IMR-90 (cell line): ENCODE measurements at regions not wholly inside any gene's neighbourhood (a gene's known extent, or its start where the extent isn't known, plus 50 kb on each side); places are given as distances from the start of the nearest gene placed in this dataset.

Source experiments
- ATAC-seq: fragments of 200-7000 bp; cut with Tn5 transposase; 2 replicates; pipeline ENCODE4 v1.9.1; 2020; ENCODE audit warnings: low read depth, mild to moderate bottlenecking, moderate library complexity
- BruUV-seq: library from RNA; stranded (reverse); fragments of 400-500 nt; replicated peaks from 2 replicates; lab custom pipeline; 2021; lab: Mats Ljungman, UMichigan
- CTCF ChIA-PET: fragments of 300-600 bp; formaldehyde crosslinking; extraction: SDS; loops from one replicate; lab custom pipeline; 2021; ENCODE audit warnings: antibody characterized with exemption; lab: Yijun Ruan, JAX
- POLR2A ChIA-PET: fragments of 300-600 bp; sonication (Branson Sonifier 250); formaldehyde crosslinking; loops from one replicate; lab custom pipeline; 2022; ENCODE audit warnings: antibody characterized with exemption; ENCODE audit not compliant: unreplicated experiment; lab: Charles Lee
- DNase-seq: peaks from one replicate; pipeline ENCODE4 v3.0.0; 2013
- H2AFZ ChIP-seq: replicated peaks from 2 replicates; pipeline ENCODE3; 2013; ENCODE audit warnings: low read length, mild to moderate bottlenecking; ENCODE audit not compliant: poor library complexity
- H2AK5ac ChIP-seq: 2 replicates; pipeline ENCODE4 v1.6.1; 2013; ENCODE audit warnings: low read depth, low read length, inconsistent platforms
- H2AK9ac ChIP-seq: replicated peaks from 2 replicates; pipeline ENCODE3; 2013; ENCODE audit warnings: mild to moderate bottlenecking, low read depth, low read length, moderate library complexity; ENCODE audit not compliant: poor library complexity
- H2BK120ac ChIP-seq: 2 replicates; pipeline ENCODE4 v1.6.1; 2013; ENCODE audit warnings: low read depth, low read length, inconsistent platforms
- H2BK15ac ChIP-seq: 3 replicates; pipeline ENCODE4 v1.6.1; 2013; ENCODE audit warnings: low read depth, low read length, inconsistent platforms
- H2BK20ac ChIP-seq: 2 replicates; pipeline ENCODE4 v1.6.1; 2013; ENCODE audit warnings: low read depth, mild to moderate bottlenecking, inconsistent platforms, low read length, moderate library complexity
- H2BK5ac ChIP-seq: 2 replicates; pipeline ENCODE4 v1.6.1; 2013; ENCODE audit warnings: mild to moderate bottlenecking, low read depth, low read length, inconsistent platforms; ENCODE audit not compliant: poor library complexity, severe bottlenecking
- H3K14ac ChIP-seq: replicated peaks from 2 replicates; pipeline ENCODE4 v1.6.1; 2013; ENCODE audit warnings: low read depth, low read length, inconsistent platforms
- H3K18ac ChIP-seq: 2 replicates; pipeline ENCODE4 v1.6.1; 2013; ENCODE audit warnings: low read depth, low read length, control low read depth
- H3K23ac ChIP-seq: 2 replicates; pipeline ENCODE4 v1.6.1; 2013; ENCODE audit warnings: low read depth, low read length, inconsistent platforms
- H3K27ac ChIP-seq: 2 replicates; pipeline ENCODE4 v1.5.1; 2013; ENCODE audit warnings: mild to moderate bottlenecking, control low read depth, low read length; ENCODE audit not compliant: insufficient read depth
- H3K27me3 ChIP-seq: 2 replicates; pipeline ENCODE4 v1.6.1; 2013; ENCODE audit warnings: low read length; ENCODE audit not compliant: control insufficient read depth, insufficient read depth
- H3K36me3 ChIP-seq: 2 replicates; pipeline ENCODE4 v1.6.1; 2013; ENCODE audit warnings: low read length, mixed read lengths; ENCODE audit not compliant: control insufficient read depth, insufficient read depth
- H3K4ac ChIP-seq: 2 replicates; pipeline ENCODE4 v1.6.1; 2013; ENCODE audit warnings: low read depth, low read length, inconsistent platforms
- H3K4me1 ChIP-seq: 2 replicates; pipeline ENCODE4 v1.6.1; 2013; ENCODE audit warnings: low read length, mixed read lengths; ENCODE audit not compliant: control insufficient read depth, insufficient read depth
- H3K4me2 ChIP-seq: 2 replicates; pipeline ENCODE4 v1.6.1; 2013; ENCODE audit warnings: low read depth, mild to moderate bottlenecking, control low read depth, low read length, moderate library complexity
- H3K4me3 ChIP-seq: 2 replicates; pipeline ENCODE4 v1.5.1; 2013; ENCODE audit warnings: low read depth, mild to moderate bottlenecking, control low read depth, low read length, moderate library complexity; ENCODE audit not compliant: insufficient read depth
- H3K56ac ChIP-seq: 2 replicates; pipeline ENCODE4 v1.6.1; 2013; ENCODE audit warnings: low read length, inconsistent platforms; ENCODE audit not compliant: insufficient read depth; ENCODE audit errors: extremely low read depth
- H3K79me1 ChIP-seq, 2 experiments: 2 replicates each; pipeline ENCODE4 v1.6.1; 2013; ENCODE audit warnings: low read length in 2 of 2, inconsistent platforms in 1 of 2, low read depth in 1 of 2
- H3K9ac ChIP-seq: 2 replicates; pipeline ENCODE4 v1.6.1; 2013; ENCODE audit warnings: low read depth, low read length, control low read depth
- H3K9me1 ChIP-seq: 2 replicates; pipeline ENCODE4 v1.6.1; 2013; ENCODE audit warnings: low read length, inconsistent platforms; ENCODE audit not compliant: insufficient read depth
- H3K9me3 ChIP-seq: 2 replicates; pipeline ENCODE4 v1.6.1; 2013; ENCODE audit warnings: low read length; ENCODE audit not compliant: control insufficient read depth, insufficient read depth
- H4K20me1 ChIP-seq: 2 replicates; pipeline ENCODE4 v1.6.1; 2013; ENCODE audit warnings: low read length, inconsistent platforms; ENCODE audit not compliant: insufficient read depth
- H4K5ac ChIP-seq: 2 replicates; pipeline ENCODE4 v1.6.1; 2013; ENCODE audit warnings: mild to moderate bottlenecking, low read depth, low read length, control low read depth
- H4K8ac ChIP-seq, 2 experiments: 2 replicates each; pipeline ENCODE4 v1.6.1; 2013; ENCODE audit warnings: low read depth in 2 of 2, low read length in 2 of 2, control low read depth in 1 of 2, inconsistent platforms in 1 of 2
- H4K91ac ChIP-seq: 2 replicates; pipeline ENCODE4 v1.6.1; 2013; ENCODE audit warnings: low read depth, low read length, inconsistent platforms; ENCODE audit not compliant: insufficient read depth
- BHLHE40 ChIP-seq: fragments of 150-350 bp; IDR thresholded peaks from 2 replicates; pipeline ENCODE4 v1.6.1; 2016; ENCODE audit warnings: mild to moderate bottlenecking, low read depth, low read length
- CEBPB ChIP-seq: IDR thresholded peaks from 2 replicates; pipeline ENCODE4 v1.6.1; 2012; ENCODE audit warnings: low read depth, low read length, improper control_type of control experiment
- MAFK ChIP-seq: IDR thresholded peaks from 2 replicates; pipeline ENCODE4 v1.6.1; 2012; ENCODE audit warnings: low read depth, low read length, improper control_type of control experiment
- MAZ ChIP-seq: IDR thresholded peaks from 2 replicates; pipeline ENCODE4 v1.6.1; 2012; ENCODE audit warnings: low read depth, mild to moderate bottlenecking, low read length, improper control_type of control experiment, moderate library complexity, borderline replicate concordance
- MXI1 ChIP-seq: IDR thresholded peaks from 2 replicates; pipeline ENCODE4 v1.6.1; 2012; ENCODE audit warnings: low read depth, mild to moderate bottlenecking, low read length, moderate library complexity, borderline replicate concordance
- NFE2L2 ChIP-seq: fragments of 150-350 bp; IDR thresholded peaks from 2 replicates; pipeline ENCODE4 v1.6.1; 2016; ENCODE audit warnings: low read depth, mild to moderate bottlenecking, low read length
- POLR2A ChIP-seq: IDR thresholded peaks from 2 replicates; pipeline ENCODE4 v1.6.1; 2012; ENCODE audit warnings: mild to moderate bottlenecking, low read depth, low read length
- RAD21 ChIP-seq: IDR thresholded peaks from 2 replicates; pipeline ENCODE4 v1.6.1; 2012; ENCODE audit warnings: low read length, improper control_type of control experiment
- RFX5 ChIP-seq: IDR thresholded peaks from 2 replicates; pipeline ENCODE4 v1.8.0; 2012; ENCODE audit warnings: low read depth, mild to moderate bottlenecking, low read length, moderate library complexity
- SMC3 ChIP-seq: fragments of 150-350 bp; IDR thresholded peaks from 2 replicates; pipeline ENCODE4 v1.6.1; 2016; ENCODE audit warnings: low read depth, mild to moderate bottlenecking, antibody characterized with exemption, low read length, moderate library complexity
- WGBS, 2 experiments: methylation state at CpG; one replicate each; pipeline versions ENCODE4 v1.1.5 to v1.1.7; 2013; ENCODE audit warnings: missing lambda C conversion rate in 2 of 2; ENCODE audit not compliant: insufficient read length in 1 of 2; ENCODE audit errors: extremely low coverage in 2 of 2; 5-methylcytosine and 5-hydroxymethylcytosine counted together
- dilution Hi-C: fragments of 300-500 bp; cut with HindIII; formaldehyde crosslinking; loops from one replicate; pipeline ENCODE4 v1.14.3; 2018; ENCODE audit warnings: low sequenced_read_pairs; ENCODE audit not compliant: unreplicated experiment
- in situ Hi-C: fragments of 300-500 bp; cut with MboI; formaldehyde crosslinking; loops from 3 replicates; pipeline ENCODE4 v1.14.3; 2019; ENCODE audit warnings: low sequenced_read_pairs, inconsistent platforms, mixed read lengths
- intact Hi-C: fragments of 100-400 bp; cut with micrococcal nuclease; formaldehyde crosslinking; loops from 2 replicates; pipeline ENCODE4 v1.10.0; 2022
- TF ChIP-seq, protein P1 (sequence below): conservative IDR thresholded peaks from 2 replicates; pipeline ENCODE4 v1.5.1; 2012; ENCODE audit warnings: mild to moderate bottlenecking, low read depth, low read length, improper control_type of control experiment

DNA sequence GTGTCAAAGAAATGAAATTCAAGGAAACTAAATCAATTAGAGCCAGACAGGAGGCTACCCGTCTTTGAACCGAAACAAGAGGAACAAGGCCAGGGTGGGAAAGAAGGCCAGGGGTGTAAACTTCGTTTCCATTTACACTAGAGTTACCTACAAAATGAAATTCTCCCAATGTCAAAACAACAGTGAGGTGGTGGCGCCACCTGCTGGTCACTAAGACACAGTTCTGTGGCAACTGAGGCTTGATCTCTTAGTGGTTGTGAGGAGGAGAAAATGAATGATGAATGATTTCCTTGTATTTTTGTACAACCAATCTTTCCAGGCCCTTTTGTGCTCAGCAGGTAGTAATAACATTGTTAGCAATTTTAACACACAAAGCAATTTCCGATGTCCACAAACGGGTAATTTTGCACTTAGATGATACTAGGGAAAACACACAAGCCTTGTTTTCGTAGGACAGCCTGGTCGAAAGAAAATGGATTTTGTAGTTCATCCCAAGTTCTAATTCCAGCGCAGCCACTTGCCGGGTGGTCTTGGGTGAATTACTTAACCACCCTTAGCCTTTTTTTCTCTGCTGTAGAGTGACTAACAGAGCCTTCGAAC, 54.8 kb upstream of the SOD1 start:
- no CpG with 5 or more reads among the region's 11 CpGs for WGBS, 2 experiments
- no TSS peak for BruUV-seq
- ATAC-seq (peak; percentile 86), DNase-seq (peak; percentile 54)
- Histone ChIP-seq H4K5ac (no peak overlapping the region), H3K4me3 (no peak overlapping the region), H3K18ac (no peak overlapping the region), H3K27me3 (no peaks in the 10 kb centered on the region; the same call in 1 of the 2 replicates), H3K4me2 (no peak overlapping the region), H3K9me3 (no peaks in the 10 kb centered on the region), H3K4me1 (no peaks in the 10 kb centered on the region), H3K56ac (no peak overlapping the region), H2BK120ac (no peak overlapping the region), H3K14ac (no peak overlapping the region), H3K36me3 (no peaks in the 10 kb centered on the region), H2AFZ (no peak overlapping the region), H3K4ac (no peak overlapping the region), H2BK5ac (no peak overlapping the region), H2BK20ac (no peak overlapping the region), H3K23ac (no peak overlapping the region), H4K20me1 (no peaks in the 10 kb centered on the region), H3K79me1 (no peaks in the 10 kb centered on the region), H3K9me1 (no peaks in the 10 kb centered on the region), H4K8ac (no peak overlapping the region), H2AK9ac (no peak overlapping the region), H3K27ac (no peak overlapping the region), H2AK5ac (no peak overlapping the region), H2BK15ac (no peak overlapping the region), H4K91ac (no peak overlapping the region), H3K9ac (no peak overlapping the region)
- in situ Hi-C loops, result loop anchor here (5.0 kb wide), 1 partner anchor 507 kb away; no protein-coding TSS in a partner anchor
- TF ChIP-seq, protein P1, sequence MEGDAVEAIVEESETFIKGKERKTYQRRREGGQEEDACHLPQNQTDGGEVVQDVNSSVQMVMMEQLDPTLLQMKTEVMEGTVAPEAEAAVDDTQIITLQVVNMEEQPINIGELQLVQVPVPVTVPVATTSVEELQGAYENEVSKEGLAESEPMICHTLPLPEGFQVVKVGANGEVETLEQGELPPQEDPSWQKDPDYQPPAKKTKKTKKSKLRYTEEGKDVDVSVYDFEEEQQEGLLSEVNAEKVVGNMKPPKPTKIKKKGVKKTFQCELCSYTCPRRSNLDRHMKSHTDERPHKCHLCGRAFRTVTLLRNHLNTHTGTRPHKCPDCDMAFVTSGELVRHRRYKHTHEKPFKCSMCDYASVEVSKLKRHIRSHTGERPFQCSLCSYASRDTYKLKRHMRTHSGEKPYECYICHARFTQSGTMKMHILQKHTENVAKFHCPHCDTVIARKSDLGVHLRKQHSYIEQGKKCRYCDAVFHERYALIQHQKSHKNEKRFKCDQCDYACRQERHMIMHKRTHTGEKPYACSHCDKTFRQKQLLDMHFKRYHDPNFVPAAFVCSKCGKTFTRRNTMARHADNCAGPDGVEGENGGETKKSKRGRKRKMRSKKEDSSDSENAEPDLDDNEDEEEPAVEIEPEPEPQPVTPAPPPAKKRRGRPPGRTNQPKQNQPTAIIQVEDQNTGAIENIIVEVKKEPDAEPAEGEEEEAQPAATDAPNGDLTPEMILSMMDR, result peak; percentile 80
- no peak for TF ChIP-seq CEBPB
- no peak for TF ChIP-seq MAZ
- TF ChIP-seq MAFK, result no peak
- no peak for TF ChIP-seq RFX5
- TF ChIP-seq BHLHE40, result no peak
- peak; percentile 87 for TF ChIP-seq RAD21
- peak; percentile 73 for TF ChIP-seq SMC3
- no peak for TF ChIP-seq MXI1
- TF ChIP-seq POLR2A, result no peak
- no peak for TF ChIP-seq NFE2L2
- dilution Hi-C loops, result no loop called here
- intact Hi-C loops, result loop anchor here (1.0 kb wide), 2 partner anchors 406 to 506 kb away; no protein-coding TSS in a partner anchor
- POLR2A ChIA-PET, result no interaction called here
- CTCF ChIA-PET, result interaction anchor here (0.7 to 1.5 kb wide), 4 partner anchors 31 to 506 kb away, joined by 4 to 5 read pairs (median 4); no protein-coding TSS in a partner anchor
